Transverse colon (tissue), 4 donors: ENCODE measurements at regions not wholly inside any gene's neighbourhood (a gene's known extent, or its start where the extent isn't known, plus 50 kb on each side); places are given as distances from the start of the nearest gene placed in this dataset.

ENCODE experiments used
- CTCF ChIP-seq, 5 experiments: fragments of 200-600 bp in 3 of 5; fragments of 450-650 bp in 2 of 5; sonication (generic) in 3 of 5; IDR thresholded peaks; 1 replicate in 2 of 5; 2 replicates in 3 of 5; pipeline ENCODE4 v1.5.1; 2016 to 2017; ENCODE audit warnings: antibody characterized with exemption in 5 of 5, inconsistent platforms in 3 of 5, mild to moderate bottlenecking in 2 of 5, moderate library complexity in 1 of 5
- EP300 ChIP-seq: sonication (generic); formaldehyde crosslinking; IDR thresholded peaks from one replicate; pipeline ENCODE4 v1.6.1; 2017; ENCODE audit warnings: antibody characterized with exemption, low read depth
- POLR2A ChIP-seq: fragments of 450-650 bp; IDR thresholded peaks from one replicate; pipeline ENCODE4 v1.6.1; 2016; ENCODE audit warnings: antibody characterized with exemption, mild to moderate bottlenecking, moderate library complexity
- POLR2AphosphoS5 ChIP-seq, 3 donors: sonication (generic); formaldehyde crosslinking; IDR thresholded peaks; one replicate each; pipeline ENCODE4 v1.6.1; 2016; ENCODE audit warnings: antibody characterized with exemption in 3 of 3

GRCh38 chr18:62447652-62448051, 75.2 kb upstream of the ZCCHC2 start:
- TF ChIP-seq POLR2AphosphoS5 (IDR thresholded peaks at IDR 0.05) (no peak), POLR2A (no peak), CTCF (IDR thresholded peaks at IDR 0.05) (no peak), EP300 (no peak)
